GM12878 (cell line): ENCODE measurements at regions not wholly inside any gene's neighbourhood (a gene's known extent, or its start where the extent isn't known, plus 50 kb on each side); places are given as distances from the start of the nearest gene placed in this dataset.

Experiments used
- ATAC-seq: fragments of 200-7000 bp; cut with Tn5 transposase; 3 replicates; pipeline ENCODE4 v1.9.1; 2020; ENCODE audit warnings: mild to moderate bottlenecking, moderate library complexity
- BruUV-seq: library from RNA; stranded (reverse); fragments of 400-500 nt; replicated peaks from 2 replicates; lab custom pipeline; 2021; lab: Mats Ljungman, UMichigan
- CTCF ChIA-PET: fragments of 300-600 bp; sonication (Branson Sonifier 250); formaldehyde crosslinking; extraction: SDS; loops from one replicate; lab custom pipeline; 2021; ENCODE audit warnings: inconsistent platforms; lab: Yijun Ruan, JAX
- POLR2A ChIA-PET: fragments of 350-600 bp; formaldehyde crosslinking; extraction: SDS; loops from one replicate; lab custom pipeline; 2021; ENCODE audit warnings: inconsistent platforms; lab: Charles Lee
- RAD21 ChIA-PET: fragments of 300-600 bp; sonication (Branson Sonifier 250); formaldehyde crosslinking; loops from one replicate; lab custom pipeline; 2023; ENCODE audit warnings: antibody characterized with exemption; ENCODE audit not compliant: unreplicated experiment; lab: Charles Lee
- SMC1A ChIA-PET: fragments of 300-600 bp; sonication (Branson Sonifier 250); formaldehyde crosslinking; loops from one replicate; lab custom pipeline; 2023; ENCODE audit not compliant: unreplicated experiment, uncharacterized antibody; lab: Charles Lee
- DNase-seq: peaks from one replicate; pipeline ENCODE4 v3.0.0-alpha.2; 2011; ENCODE audit warnings: low read depth, low spot score
- FAIRE-seq: peaks from 3 replicates; lab custom pipeline; 2011; peaks lifted over from hg19 to GRCh38; lab: Jason Lieb, UNC
- H2AFZ ChIP-seq: 2 replicates; pipeline ENCODE4 v1.6.0; 2011; ENCODE audit warnings: low read depth, low read length, control low read depth; ENCODE audit not compliant: control insufficient read depth
- H3K27ac ChIP-seq: 2 replicates; pipeline ENCODE4 v1.5.1; 2011; ENCODE audit warnings: control low read depth; ENCODE audit not compliant: control insufficient read depth, insufficient read depth
- H3K27me3 ChIP-seq, 2 experiments: replicated peaks in 1 of 2; 2 replicates each; pipeline versions ENCODE4 v1.6.0 to v1.6.1; 2011; ENCODE audit warnings: low read length in 1 of 2; ENCODE audit not compliant: control insufficient read depth in 2 of 2, insufficient read depth in 2 of 2
- H3K36me3 ChIP-seq, 2 experiments: 2 replicates each; pipeline ENCODE4 v1.5.1; 2011; ENCODE audit warnings: low read length in 1 of 2; ENCODE audit not compliant: control insufficient read depth in 2 of 2, insufficient read depth in 2 of 2
- H3K4me1 ChIP-seq: 2 replicates; pipeline ENCODE4 v1.6.1; 2011; ENCODE audit warnings: mild to moderate bottlenecking, low read length, moderate library complexity, mixed read lengths; ENCODE audit not compliant: control insufficient read depth, insufficient read depth
- H3K4me2 ChIP-seq: 2 replicates; pipeline ENCODE4 v1.6.0; 2011; ENCODE audit warnings: control low read depth; ENCODE audit not compliant: control insufficient read depth, insufficient read depth
- H3K4me3 ChIP-seq: fragments of 200-600 bp; sonication (generic); 2 replicates; pipeline ENCODE4 v1.5.1; 2016
- H3K79me2 ChIP-seq: 2 replicates; pipeline ENCODE4 v1.6.0; 2011; ENCODE audit warnings: low read length; ENCODE audit not compliant: control insufficient read depth, insufficient read depth
- H3K9ac ChIP-seq: 2 replicates; pipeline ENCODE4 v1.8.0; 2011; ENCODE audit warnings: low read length, control low read depth, mixed read lengths; ENCODE audit not compliant: control insufficient read depth, insufficient read depth
- H3K9me3 ChIP-seq: replicated peaks from 3 replicates; pipeline ENCODE4 v1.5.1; 2011; ENCODE audit warnings: mild to moderate bottlenecking, low read length; ENCODE audit not compliant: control insufficient read depth, insufficient read depth
- H4K20me1 ChIP-seq: 2 replicates; pipeline ENCODE4 v1.6.0; 2011; ENCODE audit not compliant: control insufficient read depth, insufficient read depth
- BACH1 ChIP-seq: fragments of 450-650 bp; IDR thresholded peaks from 2 replicates; pipeline ENCODE4 v1.6.1; 2017; ENCODE audit warnings: mild to moderate bottlenecking, borderline replicate concordance
- BMI1 ChIP-seq: fragments of 450-650 bp; IDR thresholded peaks from 2 replicates; pipeline ENCODE4 v1.6.1; 2016; ENCODE audit warnings: mild to moderate bottlenecking, moderate library complexity, borderline replicate concordance
- CREM ChIP-seq: IDR thresholded peaks from 2 replicates; pipeline ENCODE4 v1.6.1; 2014; ENCODE audit warnings: antibody characterized with exemption, low read depth
- DPF2 ChIP-seq: fragments of 450-650 bp; IDR thresholded peaks from 2 replicates; pipeline ENCODE4 v1.6.1; 2017; ENCODE audit warnings: mild to moderate bottlenecking
- HCFC1 ChIP-seq: fragments of 150-350 bp; IDR thresholded peaks from 2 replicates; pipeline ENCODE4 v1.6.1; 2014; ENCODE audit warnings: low read length
- IKZF2 ChIP-seq, 2 experiments: fragments of 450-650 bp; IDR thresholded peaks; 2 replicates each; pipeline ENCODE4 v1.6.1; 2017; ENCODE audit warnings: mild to moderate bottlenecking in 2 of 2, moderate library complexity in 2 of 2
- NKRF ChIP-seq: fragments of 450-650 bp; conservative IDR thresholded peaks from 2 replicates; pipeline ENCODE4 v1.6.1; 2017; ENCODE audit warnings: mild to moderate bottlenecking, moderate library complexity
- NR2F1 ChIP-seq: fragments of 450-650 bp; conservative IDR thresholded peaks from 2 replicates; pipeline ENCODE4 v1.6.1; 2017; ENCODE audit warnings: mild to moderate bottlenecking
- NRF1 ChIP-seq: conservative IDR thresholded peaks from 2 replicates; pipeline ENCODE4 v1.6.1; 2011; ENCODE audit warnings: mild to moderate bottlenecking, low read depth, low read length, improper control_type of control experiment
- POU2F2 ChIP-seq: IDR thresholded peaks from 3 replicates; pipeline ENCODE4 v1.6.1; 2011; ENCODE audit warnings: low read depth, mild to moderate bottlenecking, low read length, borderline replicate concordance
- RCOR1 ChIP-seq: conservative IDR thresholded peaks from 2 replicates; pipeline ENCODE4 v1.6.1; 2012; ENCODE audit warnings: low read depth, low read length, improper control_type of control experiment
- SMAD5 ChIP-seq: IDR thresholded peaks from 2 replicates; pipeline ENCODE4 v1.6.1; 2016; ENCODE audit warnings: antibody characterized with exemption, low read depth
- TAF1 ChIP-seq: IDR thresholded peaks from 2 replicates; pipeline ENCODE4 v1.6.1; 2011; ENCODE audit warnings: mild to moderate bottlenecking, low read depth, low read length, borderline replicate concordance
- WRNIP1 ChIP-seq: IDR thresholded peaks from 2 replicates; pipeline ENCODE4 v1.6.1; 2011; ENCODE audit warnings: low read depth, low read length, improper control_type of control experiment, borderline replicate concordance
- YY1 ChIP-seq: IDR thresholded peaks from 2 replicates; pipeline ENCODE4 v1.6.1; 2011; ENCODE audit warnings: low read depth, mild to moderate bottlenecking, low read length
- ZNF274 ChIP-seq: IDR thresholded peaks from one replicate; pipeline ENCODE4 v1.8.0; 2011; ENCODE audit not compliant: insufficient read length, insufficient read depth
- ZNF622 ChIP-seq: fragments of 450-650 bp; IDR thresholded peaks from 2 replicates; pipeline ENCODE4 v1.6.1; 2017; ENCODE audit warnings: mild to moderate bottlenecking, inconsistent platforms
- ZSCAN29 ChIP-seq: fragments of 450-650 bp; IDR thresholded peaks from 2 replicates; pipeline ENCODE4 v1.6.1; 2017; ENCODE audit warnings: mild to moderate bottlenecking, moderate library complexity
- WGBS: methylation state at CpG from one replicate; pipeline ENCODE4 v1.1.6; 2016; ENCODE audit warnings: low lambda C conversion rate; ENCODE audit not compliant: insufficient replicate concordance, insufficient coverage; ENCODE audit errors: missing lambda C conversion rate; 5-methylcytosine and 5-hydroxymethylcytosine counted together
- in situ Hi-C: fragments of 300-500 bp; cut with MboI; formaldehyde crosslinking; loops from 9 replicates; pipeline ENCODE4 v1.14.3; 2018; ENCODE audit warnings: mixed read lengths
- intact Hi-C: fragments of 100-400 bp; cut with micrococcal nuclease; formaldehyde crosslinking; loops from one replicate; pipeline ENCODE4 v1.14.2; 2022; ENCODE audit not compliant: unreplicated experiment
- TF ChIP-seq, protein P1 (sequence below): IDR thresholded peaks from 2 replicates; pipeline ENCODE4 v1.6.1; 2012; ENCODE audit warnings: low read depth, low read length, improper control_type of control experiment
- TF ChIP-seq, protein P2 (sequence below): IDR thresholded peaks from 2 replicates; pipeline ENCODE4 v1.6.1; 2012; ENCODE audit warnings: low read depth, low read length, improper control_type of control experiment

- POLR2A ChIA-PET = no interaction called here
- H3K36me3 ChIP-seq = no peaks in the 10 kb centered on the region
- SMC1A ChIA-PET = no interaction called here
- 100% methylated on average over 1 of the region's 1 CpG for WGBS
- H3K9me3 ChIP-seq = no peaks in the 10 kb centered on the region
- no peak for TF ChIP-seq IKZF2 (IDR thresholded peaks at IDR 0.05)
- TF ChIP-seq DPF2 = no peak
- no peak for TF ChIP-seq NR2F1
- TF ChIP-seq ZNF622 = no peak
- TF ChIP-seq TAF1 = no peak
- no peak for TF ChIP-seq WRNIP1
- no peak for TF ChIP-seq NRF1
- no peak for TF ChIP-seq NKRF
- no peak for TF ChIP-seq POU2F2
- TF ChIP-seq CREM = no peak
- TF ChIP-seq BMI1 = no peak
- TF ChIP-seq, protein P1, sequence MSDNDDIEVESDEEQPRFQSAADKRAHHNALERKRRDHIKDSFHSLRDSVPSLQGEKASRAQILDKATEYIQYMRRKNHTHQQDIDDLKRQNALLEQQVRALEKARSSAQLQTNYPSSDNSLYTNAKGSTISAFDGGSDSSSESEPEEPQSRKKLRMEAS = no peak
- TF ChIP-seq SMAD5 = no peak
- no peak for TF ChIP-seq ZNF274
- TF ChIP-seq ZSCAN29 = no peak
- TF ChIP-seq HCFC1 = no peak
- no peak for TF ChIP-seq YY1
- no peak for TF ChIP-seq BACH1
- no peak for TF ChIP-seq RCOR1
- TF ChIP-seq, protein P2, sequence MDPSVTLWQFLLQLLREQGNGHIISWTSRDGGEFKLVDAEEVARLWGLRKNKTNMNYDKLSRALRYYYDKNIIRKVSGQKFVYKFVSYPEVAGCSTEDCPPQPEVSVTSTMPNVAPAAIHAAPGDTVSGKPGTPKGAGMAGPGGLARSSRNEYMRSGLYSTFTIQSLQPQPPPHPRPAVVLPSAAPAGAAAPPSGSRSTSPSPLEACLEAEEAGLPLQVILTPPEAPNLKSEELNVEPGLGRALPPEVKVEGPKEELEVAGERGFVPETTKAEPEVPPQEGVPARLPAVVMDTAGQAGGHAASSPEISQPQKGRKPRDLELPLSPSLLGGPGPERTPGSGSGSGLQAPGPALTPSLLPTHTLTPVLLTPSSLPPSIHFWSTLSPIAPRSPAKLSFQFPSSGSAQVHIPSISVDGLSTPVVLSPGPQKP = no peak
- TF ChIP-seq, all 136 proteins: peak for 0
- no peak for FAIRE-seq
- CTCF ChIA-PET = no interaction called here
- H3K4me3 ChIP-seq = no peak overlapping the region
- in situ Hi-C loops = no loop called here
- H3K27me3 ChIP-seq = no peaks in the 10 kb centered on the region
- no peak for DNase-seq
- RAD21 ChIA-PET = no interaction called here
- no peak for ATAC-seq
- H3K4me2 ChIP-seq = no peak overlapping the region
- no TSS peak for BruUV-seq
- H3K27ac ChIP-seq = no peak overlapping the region
- H4K20me1 ChIP-seq = no peaks in the 10 kb centered on the region
- H2AFZ ChIP-seq = no peak overlapping the region
- intact Hi-C loops = no loop called here
- H3K9ac ChIP-seq = no peak overlapping the region
- H3K79me2 ChIP-seq = no peaks in the 10 kb centered on the region
- H3K4me1 ChIP-seq = no peaks in the 10 kb centered on the region
Measured at GRCh38 chr1:232163533-232163932, 466.4 kb downstream of the SIPA1L2 start.
